HEK293T (cell line): ENCODE measurements at regions not wholly inside any gene's neighbourhood (a gene's known extent, or its start where the extent isn't known, plus 50 kb on each side); places are given as distances from the start of the nearest gene placed in this dataset.

Experiments used
- FOXK2 ChIP-seq: fragments of 450-650 bp; IDR thresholded peaks from 2 replicates; pipeline ENCODE4 v1.6.1; 2016; ENCODE audit warnings: mild to moderate bottlenecking
- PKNOX1 ChIP-seq: fragments of 450-650 bp; IDR thresholded peaks from 2 replicates; pipeline ENCODE4 v1.6.1; 2016
- SP1 ChIP-seq: fragments of 450-650 bp; IDR thresholded peaks from 2 replicates; pipeline ENCODE4 v1.6.1; 2017
- SUZ12 ChIP-seq: fragments of 450-650 bp; IDR thresholded peaks from 2 replicates; pipeline ENCODE4 v1.6.1; 2016; ENCODE audit warnings: mild to moderate bottlenecking
- TARDBP ChIP-seq: fragments of 450-650 bp; IDR thresholded peaks from 2 replicates; pipeline ENCODE4 v1.6.1; 2016

GRCh38 chr5:8824371-8824770 lies 721.5 kb downstream of the SEMA5A start:
- no peak for TF ChIP-seq SUZ12
- no peak for TF ChIP-seq FOXK2
- TF ChIP-seq TARDBP = no peak
- no peak for TF ChIP-seq SP1
- no peak for TF ChIP-seq PKNOX1
